ENCODE measurements at regions not wholly inside any gene's neighbourhood (a gene's known extent, or its start where the extent isn't known, plus 50 kb on each side); places are given as distances from the start of the nearest gene placed in this dataset.

DNA sequence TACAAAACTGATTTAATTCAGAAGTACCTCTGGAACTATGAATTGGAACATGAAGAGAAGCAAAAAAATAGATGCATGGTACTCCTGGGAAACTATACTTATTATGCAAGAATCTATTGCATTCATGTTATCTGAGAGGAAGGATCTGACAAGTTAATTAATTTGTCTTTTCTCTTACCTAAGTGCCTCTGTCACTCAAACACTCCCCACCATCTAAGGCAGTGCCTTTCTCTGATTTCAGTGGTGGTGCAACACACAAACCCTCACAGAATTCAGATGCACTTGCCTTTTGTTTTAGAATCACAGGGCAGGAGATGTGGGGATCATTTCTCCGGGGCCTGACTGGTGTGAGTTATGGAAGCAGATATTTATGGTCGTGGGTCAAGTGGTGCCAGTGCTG, 52.5 kb upstream of the C9orf72 start:
- intact Hi-C loops (cut with micrococcal nuclease), result no loop called here

DNA sequence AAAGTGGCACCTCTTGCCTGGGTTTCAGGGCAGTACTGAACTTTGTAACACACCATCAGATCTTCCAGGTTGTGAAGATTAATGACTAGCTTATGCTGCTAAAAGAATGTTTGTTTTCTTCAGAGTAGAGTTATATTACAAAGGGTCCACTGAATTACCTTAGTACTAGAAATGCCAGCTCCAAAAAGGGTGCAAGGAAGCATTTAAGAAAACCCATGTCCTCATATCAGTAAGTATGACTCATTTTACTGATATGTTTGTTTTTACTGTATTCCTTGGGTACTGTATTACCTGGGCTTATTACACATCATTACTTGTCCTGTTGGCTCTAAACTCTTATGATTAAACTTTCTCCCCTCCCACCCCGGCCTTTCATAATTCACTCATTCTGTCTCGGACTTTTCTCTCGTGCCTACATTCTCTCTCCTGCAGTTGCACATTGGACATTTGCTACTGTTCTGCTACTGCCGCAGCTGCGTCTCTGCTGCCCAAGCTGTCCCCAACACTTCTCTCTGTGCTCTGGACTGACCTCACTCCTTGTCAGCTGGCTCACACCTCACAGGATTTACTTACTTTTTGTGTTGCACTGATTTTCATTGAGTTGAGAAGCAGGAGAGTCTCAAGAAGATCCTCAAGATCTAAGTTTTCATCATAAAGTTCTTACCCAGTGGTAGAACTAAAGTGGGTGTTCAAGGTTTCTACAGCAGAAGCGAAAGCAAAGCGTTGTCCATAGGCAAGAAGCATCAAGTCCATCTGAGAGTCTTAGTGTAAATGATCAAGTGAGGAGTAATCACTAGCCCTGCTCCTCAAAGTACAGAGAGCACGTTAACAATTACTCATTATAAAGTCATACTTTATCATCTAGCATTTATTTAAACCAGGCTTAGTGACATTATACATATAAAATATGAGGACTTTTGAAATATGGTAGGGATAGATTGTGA, 53.2 kb upstream of the C9orf72 start:
- intact Hi-C loops (cut with micrococcal nuclease), result no loop called here

DNA sequence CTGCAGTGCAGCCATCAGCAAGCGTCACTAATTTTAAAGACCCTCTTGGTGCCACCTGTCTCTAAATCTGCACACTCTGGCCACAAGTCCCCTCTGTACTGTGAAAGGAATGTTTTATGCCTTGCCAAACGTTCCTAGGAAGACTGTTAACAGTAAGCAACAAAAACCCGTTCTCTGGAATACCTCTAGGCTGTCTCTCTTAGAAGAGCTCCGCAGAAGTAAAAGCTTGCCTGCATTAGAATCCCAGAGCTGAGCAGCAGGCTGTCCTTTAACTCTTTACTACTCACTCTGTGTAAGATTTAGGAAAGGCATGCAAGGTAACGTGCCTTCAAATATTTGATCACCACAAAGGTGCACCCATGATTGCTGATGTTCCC, 53.9 kb upstream of the C9orf72 start:
- intact Hi-C loops (cut with micrococcal nuclease), result no loop called here

DNA sequence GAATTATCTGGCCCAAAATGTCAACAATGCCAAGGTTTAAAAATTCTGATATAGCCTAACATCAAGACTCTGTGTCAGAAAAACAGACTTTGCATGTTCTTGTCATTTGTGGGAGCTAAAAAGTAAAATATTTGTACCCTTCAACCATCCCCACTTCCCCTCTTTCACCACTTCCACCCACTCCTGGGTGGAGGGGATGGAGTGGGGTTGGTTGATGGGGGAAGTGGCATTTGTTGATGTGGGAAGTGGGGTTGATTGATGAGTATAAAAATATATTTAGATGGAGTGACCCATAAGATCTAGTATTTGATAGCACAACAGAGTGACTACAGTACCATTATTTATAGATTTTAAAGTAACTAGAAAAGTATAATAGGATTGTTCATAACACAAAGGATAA, 55.0 kb upstream of the C9orf72 start:
- intact Hi-C loops (cut with micrococcal nuclease), result no loop called here

DNA sequence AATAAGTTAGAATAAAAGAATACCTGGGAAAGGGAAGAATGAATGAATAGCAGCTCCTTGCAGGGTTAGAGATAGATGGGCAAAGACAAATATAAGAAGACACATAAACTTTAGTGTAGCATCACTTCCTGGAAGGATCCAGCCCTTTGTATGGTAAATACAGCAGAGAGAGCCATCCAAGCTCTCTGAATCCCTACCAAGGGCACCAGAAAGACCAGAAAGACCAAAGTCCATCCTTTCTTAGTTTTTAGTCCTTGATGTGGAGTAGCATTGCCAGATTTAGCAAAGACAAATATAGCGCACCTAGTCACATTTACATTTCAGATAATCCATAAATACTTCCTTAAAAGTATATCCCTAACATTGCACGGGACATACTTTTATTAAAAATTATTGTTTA, 56.1 kb upstream of the C9orf72 start:
- intact Hi-C loops (cut with micrococcal nuclease), result no loop called here

DNA sequence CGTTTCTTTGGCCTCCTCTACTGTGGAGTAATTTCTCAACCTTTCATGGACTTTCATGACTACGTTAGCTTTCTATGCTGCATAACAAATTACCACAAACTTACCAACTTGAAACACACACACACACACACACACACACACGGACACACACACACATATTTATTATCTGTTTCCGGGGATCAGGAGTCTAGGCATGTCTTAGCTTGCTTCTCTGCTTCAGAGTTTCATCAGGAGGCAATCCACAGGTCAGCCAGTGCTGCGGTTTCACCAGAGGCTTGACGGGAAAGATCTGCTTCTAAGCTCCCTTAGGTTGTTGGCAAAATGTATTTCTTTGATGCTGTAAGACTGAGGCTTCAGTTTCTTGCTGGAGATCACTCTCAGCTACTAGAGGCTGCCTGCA, 59.0 kb upstream of the C9orf72 start:
- intact Hi-C loops (cut with micrococcal nuclease), result no loop called here

DNA sequence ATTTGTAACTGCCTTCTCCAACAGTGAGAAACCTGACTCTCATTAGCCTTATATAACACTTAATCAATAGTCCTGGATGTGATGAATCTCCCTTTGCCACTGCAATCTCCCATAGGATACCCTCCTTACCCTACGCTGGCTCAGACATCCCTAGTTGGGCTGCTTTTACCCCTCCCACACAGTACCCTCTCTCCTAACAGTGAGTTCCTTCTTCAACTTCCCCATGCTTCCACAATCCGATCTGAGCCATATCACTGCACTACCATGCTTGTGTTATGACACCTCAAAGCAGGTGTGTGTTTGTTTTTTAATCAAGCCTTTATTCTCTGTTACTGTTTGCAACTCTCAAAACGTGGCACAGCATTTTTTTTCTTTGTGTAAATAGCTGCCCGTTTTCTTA, 60.5 kb upstream of the C9orf72 start:
- intact Hi-C loops (cut with micrococcal nuclease), result no loop called here

DNA sequence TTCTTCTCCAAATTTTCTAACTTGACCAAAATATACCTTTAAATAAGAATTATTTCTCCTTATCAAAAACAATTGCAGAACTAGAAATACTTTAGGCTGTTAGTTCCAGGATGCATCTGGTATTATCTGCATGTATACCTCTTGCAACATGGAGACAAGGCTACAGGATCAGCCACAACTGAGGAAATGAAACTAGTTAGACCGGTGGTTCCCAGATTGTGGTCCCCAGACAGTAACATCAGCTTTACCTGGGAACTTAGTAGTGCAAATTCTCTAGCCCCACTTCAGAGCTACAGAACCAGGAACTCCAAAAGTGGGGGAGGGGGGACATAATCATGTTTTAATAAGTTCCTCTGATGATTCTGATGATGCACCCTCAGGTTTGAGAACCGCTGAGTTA, 61.6 kb upstream of the C9orf72 start:
- intact Hi-C loops (cut with micrococcal nuclease), result no loop called here

DNA sequence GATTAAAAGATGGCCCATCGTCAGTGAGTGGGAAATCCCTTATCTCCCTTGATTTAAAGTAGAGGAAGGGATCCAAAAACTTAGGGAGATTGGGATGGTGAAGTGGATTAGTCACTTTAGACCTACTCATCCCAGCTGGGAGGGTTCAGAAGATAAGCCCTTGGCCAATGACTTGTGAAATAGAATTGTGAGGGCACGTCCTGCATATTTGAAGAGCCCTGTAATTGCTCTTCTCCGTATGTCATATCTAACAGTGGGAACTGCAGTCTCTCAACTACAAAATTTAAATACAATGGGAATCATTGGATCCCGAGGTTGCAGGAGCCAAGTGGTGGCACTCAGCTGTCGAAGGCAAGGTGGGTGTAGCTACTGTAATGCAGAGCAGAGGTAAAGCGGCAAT, 65.4 kb upstream of the C9orf72 start:
- intact Hi-C loops (cut with micrococcal nuclease), result no loop called here

DNA sequence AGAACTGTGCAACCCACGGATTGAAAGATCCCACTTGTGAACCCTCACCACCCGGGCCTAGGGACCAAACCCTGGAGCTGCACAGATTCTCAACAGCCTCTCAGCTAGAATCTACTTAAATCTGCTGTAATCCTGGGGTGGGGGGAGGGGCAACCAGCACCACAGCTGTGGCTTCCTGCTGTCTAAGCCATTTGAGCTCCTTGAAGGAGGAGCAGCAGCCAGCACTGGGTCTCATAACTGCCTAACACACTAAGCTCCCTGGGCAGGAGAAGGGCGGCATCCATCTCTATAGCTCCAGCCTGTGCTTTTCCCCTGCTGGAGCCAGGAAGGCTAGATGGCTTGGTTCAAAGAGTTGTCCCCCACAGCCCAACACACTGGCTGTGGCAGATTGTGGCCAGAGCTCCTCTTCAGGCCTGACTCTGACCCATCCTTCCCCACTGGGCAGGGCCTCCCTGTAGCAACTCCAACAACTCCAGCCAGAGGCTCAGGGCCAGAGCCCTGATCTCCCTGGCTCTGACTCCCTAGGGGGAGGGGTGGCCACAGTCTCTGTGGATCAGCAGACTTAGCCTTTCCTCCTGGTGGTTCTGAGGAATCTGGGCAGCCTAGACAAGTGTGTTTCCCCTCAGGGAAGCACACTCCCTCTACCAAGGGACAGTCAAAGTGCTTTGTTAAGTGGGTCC, 72.0 kb upstream of the C9orf72 start:
- intact Hi-C loops (cut with micrococcal nuclease), result no loop called here

DNA sequence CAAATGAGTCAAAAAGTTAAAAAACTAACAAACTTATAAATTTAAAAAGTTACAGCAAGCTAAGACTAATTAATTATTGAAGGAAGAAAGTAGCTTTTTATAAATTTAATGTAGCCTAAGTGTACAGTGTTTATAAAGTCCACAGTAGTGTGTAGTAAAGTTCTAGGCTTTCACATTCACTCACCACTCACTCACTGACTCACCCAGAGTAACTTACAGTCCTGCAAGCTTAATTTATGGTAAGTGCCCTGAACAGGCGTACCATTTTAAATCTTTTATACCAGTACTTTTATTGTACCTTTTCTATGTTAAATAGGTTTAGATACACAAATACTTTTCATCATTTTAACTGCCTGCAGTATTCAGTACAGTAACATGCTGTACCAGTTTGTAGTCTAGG, 80.0 kb upstream of the C9orf72 start:
- intact Hi-C loops (cut with micrococcal nuclease), result no loop called here

DNA sequence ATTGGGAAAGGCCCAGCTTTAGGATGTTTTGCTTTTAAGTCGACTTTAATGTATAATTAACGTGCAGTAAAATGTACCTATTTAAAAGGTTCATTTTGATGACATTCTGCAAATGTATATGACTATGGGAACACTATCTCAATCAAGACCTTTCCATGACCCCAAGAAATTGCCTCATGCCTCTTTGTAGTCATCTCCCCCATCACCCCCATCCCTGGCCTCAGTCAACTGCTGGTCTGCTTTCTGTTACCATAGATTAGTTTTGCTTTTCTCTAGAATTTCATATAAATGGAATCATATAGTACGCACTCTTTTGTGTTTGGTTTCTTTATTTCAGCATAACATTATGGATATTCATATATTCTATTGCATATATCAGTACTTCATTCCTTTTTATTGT, 80.7 kb upstream of the C9orf72 start:
- intact Hi-C loops (cut with micrococcal nuclease), result no loop called here

DNA sequence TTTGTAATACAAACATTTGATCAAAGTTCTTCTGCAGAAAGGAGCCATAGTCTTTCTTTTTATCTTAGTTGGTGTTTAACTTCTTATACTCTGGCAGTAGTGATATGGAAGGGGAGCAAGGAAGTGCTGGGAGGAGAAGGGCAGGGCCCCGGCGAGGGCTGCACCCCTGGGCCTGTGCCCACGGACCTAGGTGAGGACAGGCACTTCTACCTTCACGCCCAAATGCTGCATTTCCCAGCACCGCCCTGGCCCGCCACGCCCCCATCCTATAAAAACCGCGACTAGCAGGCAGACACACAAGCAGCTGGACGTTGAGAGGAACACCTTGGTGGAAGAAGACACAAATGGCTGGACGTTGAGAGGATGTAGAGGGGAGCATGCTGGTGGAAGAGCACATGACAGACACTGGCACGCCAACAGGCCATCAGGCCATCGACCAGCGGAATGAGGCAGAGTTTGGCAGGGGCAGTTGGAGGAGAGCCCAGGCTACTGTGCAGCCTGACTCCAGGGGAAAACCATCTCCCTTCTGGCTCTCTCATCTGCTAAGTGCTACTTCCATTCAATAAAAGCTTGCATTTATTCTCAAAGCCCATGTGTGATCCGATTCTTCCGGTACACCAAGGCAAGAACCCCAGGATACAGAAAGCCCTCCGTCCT, 81.5 kb upstream of the C9orf72 start:
- intact Hi-C loops (cut with micrococcal nuclease), result no loop called here

DNA sequence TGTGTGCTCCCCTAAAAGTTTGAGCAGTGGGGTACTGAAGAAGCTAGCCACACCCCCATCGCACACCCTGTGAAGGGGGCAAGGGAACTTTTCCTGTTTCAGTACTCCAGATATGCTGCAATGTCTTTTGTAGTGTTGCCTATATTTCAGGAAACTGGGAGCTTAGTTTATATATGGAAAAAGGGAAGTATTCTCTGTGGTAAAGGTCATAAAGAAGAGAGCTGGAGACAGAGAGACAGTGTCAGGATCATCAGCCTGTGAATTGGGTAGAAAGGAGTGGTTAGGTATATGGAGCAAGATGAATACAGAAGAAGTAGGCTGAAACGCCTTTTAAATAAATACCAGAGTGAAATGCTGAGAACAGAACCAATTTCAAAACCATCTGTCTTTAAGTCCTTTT, 82.2 kb upstream of the C9orf72 start:
- intact Hi-C loops (cut with micrococcal nuclease), result no loop called here

DNA sequence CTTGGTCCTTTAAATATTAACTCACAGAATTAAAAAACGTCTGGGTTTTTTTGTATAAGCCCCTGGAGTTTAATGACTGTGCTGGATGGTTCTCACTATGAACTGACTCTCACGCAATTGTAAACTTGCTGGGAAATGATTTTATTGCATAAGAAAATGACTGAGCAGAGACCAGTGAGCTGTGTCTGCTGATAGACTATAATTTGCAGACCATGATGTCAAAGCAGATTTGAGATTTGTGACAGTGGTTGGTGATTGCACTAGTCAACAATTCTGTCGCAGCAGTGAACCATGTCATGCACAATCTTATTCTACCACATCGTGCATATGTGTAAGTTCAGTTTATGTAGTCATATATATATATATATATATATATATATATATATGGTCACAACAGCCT, 85.7 kb upstream of the C9orf72 start:
- intact Hi-C loops (cut with micrococcal nuclease), result no loop called here

DNA sequence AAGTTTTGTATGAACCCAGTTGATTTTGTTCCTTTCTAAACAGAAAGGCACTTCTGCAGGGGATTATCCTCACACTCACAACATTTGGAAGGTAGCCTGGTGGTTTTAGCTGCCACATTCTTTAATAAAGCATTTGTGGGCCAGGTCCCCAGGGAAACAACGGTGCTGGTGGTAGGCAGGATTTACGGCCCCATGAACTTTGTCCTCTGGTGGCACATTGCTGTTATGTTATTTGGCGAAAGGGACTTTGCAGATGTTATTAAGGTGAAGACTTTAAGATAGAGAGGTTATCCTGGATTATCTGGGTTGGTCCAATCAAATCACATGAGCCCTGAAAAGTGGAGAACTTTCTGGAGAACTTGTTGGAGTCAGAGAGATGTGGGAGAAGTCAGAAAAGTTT, 86.3 kb upstream of the C9orf72 start:
- intact Hi-C loops (cut with micrococcal nuclease), result no loop called here

DNA sequence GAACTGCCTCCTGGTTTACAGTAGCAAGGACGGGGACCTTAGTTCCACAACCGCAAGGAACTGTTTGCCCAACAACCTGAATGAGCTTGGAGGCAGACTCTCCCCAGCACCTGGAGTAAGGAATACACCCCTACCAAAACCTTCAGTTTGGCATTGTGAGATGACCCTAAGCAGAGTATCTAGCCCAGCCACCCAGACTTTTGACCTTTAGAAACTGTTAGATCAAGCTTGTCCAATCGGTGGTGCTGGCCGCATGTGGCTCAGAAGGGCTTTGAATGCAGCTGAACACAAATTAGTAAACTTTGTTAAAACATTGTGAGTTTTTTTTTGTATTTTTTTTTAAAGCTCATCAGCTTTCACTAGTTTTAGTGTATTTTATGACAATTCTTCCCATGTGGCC, 86.9 kb upstream of the C9orf72 start:
- intact Hi-C loops (cut with micrococcal nuclease), result no loop called here

DNA sequence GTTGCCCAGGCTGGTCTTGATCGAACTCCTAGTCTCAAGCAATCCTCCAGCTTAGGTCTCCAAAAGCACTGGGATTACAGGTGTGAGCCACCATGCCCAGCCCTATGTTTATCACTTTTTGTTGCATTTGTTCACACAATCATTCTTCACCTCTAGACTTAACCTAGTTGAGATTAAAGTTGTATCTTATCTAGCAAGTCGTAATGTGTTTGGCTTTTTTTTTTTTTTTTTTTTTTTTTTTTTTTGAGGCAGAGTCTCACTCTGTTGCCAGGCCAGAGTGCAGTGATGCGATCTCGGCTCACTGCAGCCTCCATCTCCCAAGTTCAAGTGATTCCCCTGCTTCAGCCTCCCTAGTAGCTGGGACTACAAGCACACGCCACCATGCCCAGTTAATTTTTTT, 90.2 kb upstream of the C9orf72 start:
- intact Hi-C loops (cut with micrococcal nuclease), result no loop called here

DNA sequence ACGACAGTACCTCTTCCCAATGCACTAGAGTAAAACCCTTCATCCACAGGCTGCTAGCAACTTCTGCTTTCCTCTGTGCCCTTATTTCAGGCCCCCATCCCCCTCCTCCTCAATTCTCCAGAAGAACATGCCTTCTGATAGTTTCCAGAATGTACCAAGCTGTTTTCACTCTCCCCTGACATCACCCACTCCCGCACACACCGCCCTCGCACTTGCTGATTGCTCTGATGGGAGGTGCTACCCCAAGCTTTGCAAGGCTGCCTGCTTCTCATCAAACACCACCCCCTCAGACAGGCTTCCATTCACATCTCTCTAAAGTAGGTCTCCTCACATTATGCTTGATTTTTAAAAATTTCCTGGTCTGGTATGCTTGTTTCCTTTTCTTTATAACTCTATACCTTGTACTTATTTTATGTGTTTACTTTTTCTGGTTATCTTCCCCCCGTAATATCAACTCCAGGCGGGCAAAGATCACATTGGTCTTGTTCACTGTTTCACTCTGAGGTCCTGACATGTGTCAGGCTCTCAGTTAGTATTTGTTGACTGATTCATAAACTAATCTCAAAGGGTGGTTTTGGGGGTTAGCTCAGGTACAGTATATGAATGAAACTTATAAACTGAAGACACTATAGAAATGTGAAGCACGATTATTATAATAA, 91.0 kb upstream of the C9orf72 start:
- intact Hi-C loops (cut with micrococcal nuclease), result no loop called here

DNA sequence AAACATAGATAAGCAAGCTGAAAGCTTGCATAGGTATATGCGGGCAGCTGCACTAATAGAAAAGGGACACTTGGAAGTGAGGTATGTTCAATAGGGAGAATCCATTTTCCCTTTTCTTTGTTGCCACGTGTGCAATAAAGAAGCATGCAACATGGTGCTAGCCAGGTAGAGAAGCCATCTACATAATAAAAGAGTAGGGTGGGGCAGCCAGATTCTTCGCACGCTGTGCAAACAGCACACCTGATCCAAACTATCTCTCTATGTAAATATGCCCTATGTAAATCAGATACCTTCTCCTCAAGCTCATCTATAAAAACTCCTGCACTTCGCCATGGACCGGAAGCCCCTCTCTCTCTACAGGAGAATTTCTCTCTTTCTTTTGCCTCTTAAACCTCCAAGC, 91.9 kb upstream of the C9orf72 start:
- intact Hi-C loops (cut with micrococcal nuclease), result no loop called here

DNA sequence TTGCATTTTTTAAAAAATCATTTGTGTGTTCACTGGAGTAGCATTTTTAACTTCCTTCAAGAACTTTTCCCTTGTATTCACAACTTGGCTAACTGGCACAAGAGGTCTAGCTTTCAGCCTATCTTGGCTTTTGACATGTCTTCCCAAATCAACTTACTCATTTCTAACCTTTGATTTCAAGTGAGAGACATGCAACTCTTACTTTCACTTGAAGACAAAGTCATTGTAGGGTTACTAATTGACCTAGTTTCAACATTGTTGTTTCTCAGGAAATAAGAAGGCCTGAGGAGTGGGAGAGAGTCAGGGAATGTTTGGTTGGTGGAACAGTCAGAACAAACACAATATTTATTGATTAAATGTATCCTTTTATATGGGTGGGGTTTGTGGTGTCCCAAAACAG, 95.0 kb upstream of the C9orf72 start:
- intact Hi-C loops (cut with micrococcal nuclease), result no loop called here

DNA sequence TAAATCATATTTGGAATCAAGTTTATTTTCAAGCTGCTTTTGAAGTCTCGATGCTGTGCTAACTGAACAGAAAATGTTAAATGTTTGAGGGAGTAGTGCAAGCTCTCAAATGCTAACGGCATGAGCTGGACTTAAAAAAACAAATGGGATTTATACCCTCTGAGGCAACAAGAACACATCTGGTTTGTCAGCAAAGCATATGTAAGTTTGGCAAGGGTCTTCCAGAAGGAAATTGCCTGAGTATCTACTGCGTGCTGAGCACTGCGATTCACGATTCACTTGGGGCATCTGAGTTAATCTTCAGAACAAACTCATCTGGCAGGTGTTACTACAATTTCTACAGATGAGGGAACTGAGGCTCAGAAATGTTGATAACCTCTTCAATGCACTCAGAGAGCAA, 98.4 kb upstream of the C9orf72 start:
- intact Hi-C loops (cut with micrococcal nuclease), result no loop called here

Data from T-helper 2 cell treated with Interferon-gamma antibody and Interleukin-4, amounts not matched to agents 100 ng/mL and 5 ng/mL, for 36 hours (primary cell).